ENCODE measurements at regions not wholly inside any gene's neighbourhood (a gene's known extent, or its start where the extent isn't known, plus 50 kb on each side); places are given as distances from the start of the nearest gene placed in this dataset.
A peak's percentile ranks its signal among the peaks of the same experiment; 100 is the strongest.

GRCh38 chr22:49026494-49027367 lies 800.9 kb downstream of the BRD1 start:
- peak; percentile 20 for DNase-seq

GRCh38 chr22:49025791-49026493 lies 801.7 kb downstream of the BRD1 start:
- DNase-seq = peak; percentile 5

DNA sequence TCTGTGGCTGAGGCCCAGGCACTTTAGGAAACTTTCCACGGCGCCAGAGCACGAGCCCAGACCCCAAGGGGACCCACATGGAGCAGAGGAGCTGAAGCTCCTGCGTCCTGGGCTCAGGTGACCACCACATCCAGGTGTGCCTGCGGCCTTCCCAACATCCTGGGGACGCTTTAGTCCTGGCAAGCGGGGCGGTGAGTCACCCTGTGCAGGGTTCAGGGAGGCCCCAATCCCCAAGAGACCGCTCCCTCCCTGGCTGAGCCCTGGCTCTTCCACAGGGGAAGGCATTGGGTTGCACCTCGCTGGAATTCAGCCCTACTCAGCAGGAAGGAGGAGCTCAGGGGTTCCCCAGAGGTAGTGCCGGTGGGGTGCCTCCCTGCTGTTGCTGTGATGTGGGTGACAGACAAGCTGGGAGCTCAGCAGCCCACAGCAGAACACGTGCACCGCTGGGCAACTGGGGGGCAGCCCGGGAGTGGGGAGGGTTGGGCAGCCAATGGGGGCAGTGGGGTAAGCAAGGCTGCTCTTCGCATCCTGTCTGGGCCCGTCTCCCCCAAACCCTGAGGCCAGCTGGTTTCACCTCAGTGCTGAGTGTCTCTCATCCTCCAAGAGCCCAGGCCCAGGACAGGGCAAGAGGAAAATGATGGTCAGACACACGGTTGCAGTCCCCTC lies 802.8 kb downstream of the BRD1 start:
- no peak for DNase-seq

DNA sequence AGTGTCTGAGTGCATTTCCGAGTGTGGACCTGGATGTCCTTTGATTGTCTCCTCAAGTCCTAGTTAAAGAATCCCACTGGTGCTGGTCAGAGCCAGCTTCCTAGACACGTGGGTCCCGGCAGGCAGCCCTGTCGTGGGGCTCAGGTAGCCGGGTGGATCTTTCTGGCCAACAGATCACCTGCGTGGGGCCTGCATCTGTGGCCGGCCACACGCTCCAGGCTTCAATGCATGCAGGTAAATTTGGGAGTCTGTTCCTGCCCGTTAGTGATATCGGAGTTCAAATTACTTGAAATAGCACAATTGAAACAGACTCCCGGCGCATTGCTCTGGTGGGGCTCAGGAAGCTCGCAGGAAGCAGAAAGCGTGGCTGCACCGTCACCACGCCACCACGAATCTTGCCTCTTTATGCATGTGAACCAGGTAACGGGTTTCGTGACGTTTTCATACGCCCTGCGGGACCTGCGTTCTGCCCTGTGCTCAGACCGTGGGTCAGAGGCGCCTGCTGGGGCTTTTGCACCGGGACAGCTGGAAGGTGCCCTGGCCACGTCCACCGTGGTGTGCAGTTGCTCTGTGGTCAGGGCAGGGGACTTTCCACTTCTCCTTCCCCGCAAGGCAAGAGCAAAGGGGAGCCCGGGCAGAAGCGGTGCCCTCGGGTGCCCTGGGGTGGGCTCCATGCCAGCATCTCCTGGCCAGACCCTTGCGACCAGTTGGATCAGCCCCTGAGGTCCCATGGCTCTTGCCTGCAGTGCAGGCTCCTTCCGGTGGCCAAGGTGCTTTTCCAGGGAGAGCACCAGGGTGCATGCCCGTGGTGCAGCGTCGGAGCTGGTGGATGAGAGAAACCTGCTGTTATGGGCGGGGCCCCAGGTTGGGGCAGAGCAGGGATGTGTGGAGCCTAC lies 803.5 kb downstream of the BRD1 start:
- no peak for DNase-seq

GRCh38 chr22:49023161-49023878 lies 804.4 kb downstream of the BRD1 start:
- no peak for DNase-seq

DNA sequence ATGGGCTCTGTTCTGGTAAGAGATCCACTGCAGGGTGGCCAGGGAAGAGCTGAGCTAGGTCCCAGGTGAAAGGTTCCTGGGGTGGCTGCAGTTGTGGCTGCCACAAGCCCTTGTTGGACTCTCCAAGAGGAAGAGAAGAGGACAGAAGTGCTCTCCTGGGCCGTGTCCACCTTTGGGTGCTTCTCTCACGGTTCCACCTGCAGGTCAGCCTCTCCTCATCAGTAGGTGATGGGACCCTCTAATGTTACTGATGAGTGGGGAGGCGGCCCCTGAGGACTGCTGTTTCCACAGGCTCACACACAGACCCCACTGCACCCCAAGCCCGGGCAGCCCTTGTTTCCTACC lies 804.9 kb downstream of the BRD1 start:
- no peak for DNase-seq

- no peak for DNase-seq
These were observed 805.5 kb downstream of the BRD1 start for GRCh38 chr22:49021926-49022815.

DNA sequence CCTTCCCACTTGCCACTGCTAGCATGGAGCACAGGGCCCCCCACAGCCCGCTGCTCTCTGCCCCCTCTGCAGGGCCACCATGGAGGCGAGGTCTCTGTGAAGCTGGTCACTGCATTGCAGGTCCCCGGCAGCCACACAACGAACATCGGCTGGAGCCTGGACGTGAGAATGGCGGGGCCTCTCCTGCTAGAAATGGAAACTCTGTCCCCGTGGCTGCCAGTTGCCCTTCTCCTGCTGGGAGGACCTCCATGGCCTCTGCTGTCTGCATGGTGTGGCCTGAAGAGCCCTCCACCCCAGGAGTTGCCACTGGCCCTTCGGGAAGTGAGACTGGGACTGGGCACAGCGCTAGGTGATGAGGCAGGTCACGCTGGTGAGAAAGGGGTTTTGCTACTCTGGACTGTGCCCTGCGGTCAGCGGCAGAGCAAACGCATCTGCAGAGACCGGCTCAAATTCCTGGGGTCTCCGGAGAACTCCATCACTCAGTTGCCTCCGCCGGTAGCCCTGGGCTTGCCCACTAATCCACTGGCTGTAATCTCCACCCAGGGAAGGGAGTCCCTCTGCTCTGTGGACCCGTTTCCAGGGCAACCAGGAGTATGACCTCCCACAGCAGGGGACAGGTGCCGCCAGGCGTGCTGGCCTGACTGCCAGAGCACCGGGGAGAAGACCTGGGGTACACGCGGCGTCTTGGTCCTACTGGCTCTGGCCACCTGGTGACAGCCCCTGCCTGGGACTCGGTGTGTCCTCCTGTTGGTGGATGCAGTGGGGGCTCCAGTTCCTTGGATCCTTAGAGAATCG lies 806.3 kb downstream of the BRD1 start:
- DNase-seq = no peak

DNA sequence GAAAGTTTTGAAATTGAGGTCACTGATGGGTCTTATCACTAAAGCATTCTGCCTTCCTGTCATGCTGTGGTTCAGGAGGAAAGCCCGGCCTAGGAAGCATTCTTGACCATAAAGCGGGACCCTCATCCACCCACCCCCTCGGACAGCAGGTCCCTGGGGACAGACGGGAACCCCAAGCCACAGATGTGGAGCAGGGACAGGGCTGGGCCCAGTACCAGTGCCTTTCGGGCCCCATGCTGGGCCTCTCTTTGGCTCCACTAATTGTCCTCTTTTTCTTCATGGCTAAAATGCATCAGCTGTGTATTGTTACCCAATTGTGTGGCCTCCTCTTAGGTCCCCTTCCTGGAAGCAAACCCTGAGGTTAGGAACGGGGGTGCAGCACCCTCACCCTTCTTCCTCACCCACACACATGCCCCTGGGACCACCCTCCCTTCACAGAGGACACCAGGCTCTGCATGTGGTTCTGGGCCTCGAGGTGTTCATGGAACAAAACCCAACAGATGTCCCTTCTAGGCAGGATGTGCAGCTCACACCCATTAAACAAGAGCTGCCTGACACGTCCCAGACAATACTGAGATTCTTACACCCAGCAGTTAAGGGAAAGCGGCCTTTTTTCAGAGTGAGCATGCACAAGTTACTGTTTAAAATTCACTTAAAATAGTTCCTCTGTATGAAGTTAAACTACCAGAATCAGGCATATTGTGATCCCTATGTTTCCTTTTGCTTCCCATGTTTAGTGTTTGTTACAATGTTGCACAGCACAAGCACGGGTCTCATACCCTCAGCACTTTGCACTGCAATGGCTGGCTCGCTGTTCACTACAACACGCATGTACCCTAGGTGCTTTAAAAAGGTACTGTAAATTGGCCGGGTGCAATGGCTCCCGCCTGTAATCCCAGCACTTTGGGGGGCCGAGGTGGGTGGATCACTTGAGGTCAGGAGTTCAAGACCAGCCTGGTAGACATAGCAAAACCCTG lies 807.6 kb downstream of the BRD1 start:
- DNase-seq = no peak

GRCh38 chr22:49018601-49019000 lies 809.1 kb downstream of the BRD1 start:
- DNase-seq = no peak

- DNase-seq = no peak
These were observed 810.0 kb downstream of the BRD1 start for GRCh38 chr22:49017482-49018329.

DNA sequence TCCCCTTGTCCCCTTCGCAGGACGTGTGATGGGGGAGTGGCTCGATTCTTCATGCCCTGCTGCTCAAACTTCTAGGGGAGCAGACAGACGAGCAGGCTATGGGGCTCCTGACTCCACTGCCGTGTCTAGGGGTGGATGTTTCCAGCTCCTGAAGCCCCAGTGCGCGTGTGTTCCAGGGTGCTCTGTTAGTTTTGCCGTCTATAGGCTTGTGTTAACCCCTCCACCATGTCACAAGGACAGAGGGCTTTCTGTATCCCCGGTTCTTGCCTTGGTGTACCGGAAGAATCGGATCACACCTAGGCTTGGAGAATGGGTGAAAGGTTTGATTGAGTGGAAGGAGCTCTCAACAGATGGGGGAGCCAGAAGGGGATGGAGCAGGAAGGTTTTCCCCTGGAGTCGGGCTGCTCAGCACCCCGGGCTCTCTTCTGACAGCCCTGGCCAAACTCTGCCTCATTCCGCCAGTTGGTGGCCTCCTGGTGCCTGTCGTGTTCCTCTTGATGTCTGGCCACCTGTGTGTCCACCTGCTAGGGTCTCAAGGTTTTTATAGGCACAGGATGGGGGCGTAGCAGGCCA lies 810.7 kb downstream of the BRD1 start:
- no peak for DNase-seq

DNA sequence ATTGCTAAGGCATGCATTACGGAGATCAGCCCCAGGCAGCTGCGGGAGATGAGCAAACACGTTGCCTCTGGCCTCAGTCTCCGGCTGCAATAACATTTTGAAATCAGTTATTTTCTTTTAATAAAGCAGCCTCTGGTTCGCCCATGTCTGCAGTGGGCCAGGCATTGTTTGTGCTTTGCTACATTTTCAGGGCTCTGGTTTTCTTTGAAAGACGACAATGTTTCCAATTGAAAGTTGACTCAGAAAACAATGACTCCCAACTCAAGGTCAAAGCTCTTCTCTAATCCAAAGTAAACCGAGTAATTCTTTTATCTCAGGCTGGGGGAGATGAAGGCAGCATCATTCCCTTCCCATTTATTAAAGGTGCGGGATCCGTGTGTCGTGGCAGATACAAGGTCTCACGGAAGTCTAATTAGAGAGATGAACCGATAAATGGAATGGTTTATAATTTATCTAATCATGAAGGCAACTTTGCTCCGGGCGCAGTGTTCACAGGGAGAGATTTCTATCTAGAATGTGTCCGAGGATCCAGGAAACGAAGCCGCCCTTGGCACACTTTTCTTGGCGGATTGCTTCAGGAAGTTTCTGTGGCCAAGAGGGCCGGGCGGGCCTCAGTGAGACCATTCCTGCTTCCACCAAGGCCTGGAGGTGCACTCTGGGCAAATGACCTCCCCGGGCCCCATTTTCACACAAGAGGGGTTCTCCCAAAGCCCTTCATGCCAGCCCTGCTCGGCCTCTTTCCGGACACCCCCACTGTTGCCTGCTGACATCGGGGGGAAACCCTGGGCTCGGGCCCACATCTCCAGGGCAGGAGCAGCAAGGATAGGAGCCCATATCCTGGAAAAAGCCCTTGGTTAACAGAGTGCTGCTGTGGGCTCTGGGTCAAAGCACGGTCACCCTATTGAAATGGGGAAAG lies 811.4 kb downstream of the BRD1 start:
- no peak for DNase-seq

DNA sequence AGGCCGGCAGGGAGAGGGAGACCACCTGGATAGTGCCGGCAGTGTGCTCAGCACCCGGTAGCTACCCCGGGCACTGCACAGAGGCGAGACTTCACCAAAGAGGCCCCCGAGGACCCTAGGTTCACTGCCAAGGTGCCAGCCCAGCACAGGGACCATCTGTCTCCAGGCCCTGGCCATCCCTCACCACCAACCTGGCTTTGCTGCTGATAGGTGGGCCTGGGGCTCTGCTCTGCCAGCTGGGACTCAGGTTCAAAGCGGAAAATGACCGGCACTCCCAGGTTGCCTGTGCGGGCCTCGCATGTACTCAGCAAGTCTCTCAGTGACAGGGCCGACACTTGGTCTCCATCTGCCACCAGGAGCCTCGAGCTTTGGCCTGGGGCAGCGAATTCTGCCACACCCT lies 812.2 kb downstream of the BRD1 start:
- DNase-seq = no peak

- DNase-seq = no peak
These were observed 813.2 kb downstream of the BRD1 start for GRCh38 chr22:49014227-49015201.
